Smooth muscle cell (in vitro differentiated cells): ENCODE measurements at regions not wholly inside any gene's neighbourhood (a gene's known extent, or its start where the extent isn't known, plus 50 kb on each side); places are given as distances from the start of the nearest gene placed in this dataset.

ENCODE experiments used
- DNase-seq: peaks from one replicate; lab custom pipeline; 2025; ENCODE audit not compliant: unreplicated experiment; lab: John Stamatoyannopoulos, UW
- H2AFZ ChIP-seq: fragments of 200-600 bp; sonication (generic); 2 replicates; pipeline ENCODE4 v1.6.0; 2016; ENCODE audit warnings: antibody characterized with exemption, low read depth, mild to moderate bottlenecking
- H3F3A ChIP-seq: fragments of 200-600 bp; sonication (generic); 2 replicates; pipeline ENCODE4 v1.6.0; 2017; ENCODE audit warnings: antibody characterized with exemption, low read depth
- H3K27ac ChIP-seq: fragments of 200-600 bp; sonication (generic); 2 replicates; pipeline ENCODE4 v1.5.1; 2016; ENCODE audit warnings: low read depth, mild to moderate bottlenecking
- H3K27me3 ChIP-seq: fragments of 200-600 bp; sonication (generic); 2 replicates; pipeline ENCODE4 v1.6.1; 2016; ENCODE audit warnings: low read depth, mild to moderate bottlenecking
- H3K36me3 ChIP-seq: fragments of 200-600 bp; sonication (generic); 2 replicates; pipeline ENCODE4 v1.5.1; 2016; ENCODE audit warnings: low read depth
- H3K4me1 ChIP-seq: fragments of 200-600 bp; sonication (generic); 2 replicates; pipeline ENCODE4 v1.5.1; 2016; ENCODE audit warnings: low read depth
- H3K4me2 ChIP-seq: fragments of 200-600 bp; sonication (generic); 2 replicates; pipeline ENCODE4 v1.6.0; 2016; ENCODE audit warnings: mild to moderate bottlenecking
- H3K4me3 ChIP-seq: fragments of 200-600 bp; sonication (generic); 2 replicates; pipeline ENCODE4 v1.5.1; 2016; ENCODE audit warnings: mild to moderate bottlenecking
- H3K79me2 ChIP-seq: fragments of 200-600 bp; sonication (generic); 2 replicates; pipeline ENCODE4 v1.6.0; 2016; ENCODE audit warnings: low read depth, mild to moderate bottlenecking
- H3K9ac ChIP-seq: fragments of 200-600 bp; sonication (generic); 2 replicates; pipeline ENCODE4 v1.6.0; 2016; ENCODE audit warnings: low read depth
- H3K9me3 ChIP-seq: fragments of 200-600 bp; sonication (generic); replicated peaks from 2 replicates; pipeline ENCODE4 v1.5.1; 2016; ENCODE audit warnings: low read depth
- H4K20me1 ChIP-seq: fragments of 200-600 bp; sonication (generic); 2 replicates; pipeline ENCODE4 v1.6.0; 2016; ENCODE audit warnings: low read depth
- WGBS: methylation state at CpG from one replicate; pipeline ENCODE4 v1.1.7; 2016; ENCODE audit warnings: low lambda C conversion rate; 5-methylcytosine and 5-hydroxymethylcytosine counted together
- TF ChIP-seq, protein P1 (sequence below): fragments of 200-600 bp; sonication (generic); IDR thresholded peaks from 2 replicates; pipeline ENCODE4 v1.5.1; 2017; ENCODE audit warnings: borderline replicate concordance, mild to moderate bottlenecking, antibody characterized with exemption; ENCODE audit not compliant: insufficient read depth, poor library complexity, severe bottlenecking

DNA sequence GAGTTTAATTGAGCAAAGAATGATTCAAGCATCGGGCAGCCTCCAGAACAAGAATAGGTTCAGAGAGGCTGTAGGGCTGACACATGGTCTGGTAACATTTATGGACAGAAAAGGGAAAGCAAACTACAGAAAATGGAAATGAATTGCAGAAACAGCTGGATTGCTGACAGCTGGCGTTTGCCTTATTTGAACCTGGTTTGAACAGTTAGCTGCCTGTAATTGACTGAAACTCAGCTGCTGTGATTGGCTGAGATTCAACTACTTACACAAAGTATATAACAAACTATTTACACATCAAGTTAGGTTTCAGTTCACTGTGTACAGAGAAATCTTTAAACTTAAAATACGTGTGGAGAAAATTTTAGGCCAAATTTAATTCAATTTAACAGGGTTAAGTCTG lies 441.7 kb downstream of the PRELID2 start:
- Histone ChIP-seq H3K4me2 (no peak overlapping the region), H3K9me3 (no peaks in the 10 kb centered on the region), H3K9ac (no peak overlapping the region), H3K36me3 (no peaks in the 10 kb centered on the region), H3K27ac (no peak overlapping the region), H3F3A (no peaks in the 10 kb centered on the region), H3K27me3 (no peaks in the 10 kb centered on the region), H3K4me3 (no peak overlapping the region), H4K20me1 (no peaks in the 10 kb centered on the region), H2AFZ (no peak overlapping the region), H3K4me1 (no peaks in the 10 kb centered on the region), H3K79me2 (no peaks in the 10 kb centered on the region)
- no peak for DNase-seq
- WGBS: 90% methylated on average over 3 of the region's 3 CpGs
- TF ChIP-seq, protein P1, sequence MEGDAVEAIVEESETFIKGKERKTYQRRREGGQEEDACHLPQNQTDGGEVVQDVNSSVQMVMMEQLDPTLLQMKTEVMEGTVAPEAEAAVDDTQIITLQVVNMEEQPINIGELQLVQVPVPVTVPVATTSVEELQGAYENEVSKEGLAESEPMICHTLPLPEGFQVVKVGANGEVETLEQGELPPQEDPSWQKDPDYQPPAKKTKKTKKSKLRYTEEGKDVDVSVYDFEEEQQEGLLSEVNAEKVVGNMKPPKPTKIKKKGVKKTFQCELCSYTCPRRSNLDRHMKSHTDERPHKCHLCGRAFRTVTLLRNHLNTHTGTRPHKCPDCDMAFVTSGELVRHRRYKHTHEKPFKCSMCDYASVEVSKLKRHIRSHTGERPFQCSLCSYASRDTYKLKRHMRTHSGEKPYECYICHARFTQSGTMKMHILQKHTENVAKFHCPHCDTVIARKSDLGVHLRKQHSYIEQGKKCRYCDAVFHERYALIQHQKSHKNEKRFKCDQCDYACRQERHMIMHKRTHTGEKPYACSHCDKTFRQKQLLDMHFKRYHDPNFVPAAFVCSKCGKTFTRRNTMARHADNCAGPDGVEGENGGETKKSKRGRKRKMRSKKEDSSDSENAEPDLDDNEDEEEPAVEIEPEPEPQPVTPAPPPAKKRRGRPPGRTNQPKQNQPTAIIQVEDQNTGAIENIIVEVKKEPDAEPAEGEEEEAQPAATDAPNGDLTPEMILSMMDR: no peak

DNA sequence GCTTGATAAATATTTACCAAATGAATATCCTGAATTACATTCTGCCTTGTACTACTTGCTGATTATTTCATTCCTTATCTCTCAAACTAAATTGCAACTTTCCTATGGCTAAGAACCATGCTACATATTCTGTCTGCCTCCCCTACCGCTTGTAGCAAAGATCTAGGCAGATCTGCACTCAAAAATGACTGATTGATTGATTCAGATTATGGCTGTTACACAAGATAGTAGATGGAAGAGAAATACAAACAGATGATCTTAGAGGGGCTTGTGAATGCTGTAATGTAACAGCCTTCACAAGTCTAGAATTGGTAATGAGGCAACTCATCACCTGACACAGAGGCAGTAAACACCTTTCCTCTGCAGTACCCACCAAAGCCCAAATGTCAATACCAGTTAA lies 446.1 kb downstream of the PRELID2 start:
- no peaks in the 10 kb centered on the region for H3K4me1 ChIP-seq
- WGBS: 45% methylated on average over 1 of the region's 1 CpG
- TF ChIP-seq, protein P1: no peak

DNA sequence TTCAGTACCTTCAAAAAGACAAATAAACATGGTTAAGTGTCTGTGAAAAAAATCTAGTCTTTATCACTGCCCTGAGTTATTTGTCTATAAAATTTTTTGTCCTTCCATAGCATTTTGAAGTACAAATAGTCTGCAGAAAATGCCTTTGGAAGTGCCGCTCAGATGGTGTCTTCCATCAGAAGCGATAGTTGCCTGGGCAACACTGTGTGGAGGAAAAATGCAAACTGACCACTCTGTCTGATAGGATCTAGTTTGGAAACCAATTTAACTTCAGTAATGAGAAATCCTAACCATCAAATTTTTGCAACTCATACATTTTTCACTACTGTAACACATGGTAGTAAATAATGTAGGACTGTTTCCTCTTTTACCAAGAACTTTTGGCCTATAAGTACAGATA lies 449.9 kb downstream of the PRELID2 start:
- TF ChIP-seq, protein P1: no peak
- H3K9ac ChIP-seq: no peak overlapping the region
- no peaks in the 10 kb centered on the region for H3K27me3 ChIP-seq
- 97% methylated on average over 2 of the region's 2 CpGs for WGBS
- no peak overlapping the region for H3K4me3 ChIP-seq
- DNase-seq: no peak
- H3K9me3 ChIP-seq: no peaks in the 10 kb centered on the region
- no peaks in the 10 kb centered on the region for H3K4me1 ChIP-seq
- H3K27ac ChIP-seq: no peak overlapping the region
- no peak overlapping the region for H3K4me2 ChIP-seq
- H3K36me3 ChIP-seq: no peaks in the 10 kb centered on the region
- H4K20me1 ChIP-seq: no peaks in the 10 kb centered on the region
- H3K79me2 ChIP-seq: no peaks in the 10 kb centered on the region
- no peak overlapping the region for H2AFZ ChIP-seq
- no peaks in the 10 kb centered on the region for H3F3A ChIP-seq

More for the DNA sequence above, 446.1 kb downstream of the PRELID2 start:
- Histone ChIP-seq H3F3A (no peaks in the 10 kb centered on the region), H3K4me3 (no peak overlapping the region), H4K20me1 (no peaks in the 10 kb centered on the region), H3K36me3 (no peaks in the 10 kb centered on the region), H3K9ac (no peak overlapping the region), H2AFZ (no peak overlapping the region), H3K9me3 (no peaks in the 10 kb centered on the region), H3K4me2 (no peak overlapping the region), H3K27ac (no peak overlapping the region), H3K27me3 (no peaks in the 10 kb centered on the region), H3K79me2 (no peaks in the 10 kb centered on the region)
- DNase-seq: no peak

DNA sequence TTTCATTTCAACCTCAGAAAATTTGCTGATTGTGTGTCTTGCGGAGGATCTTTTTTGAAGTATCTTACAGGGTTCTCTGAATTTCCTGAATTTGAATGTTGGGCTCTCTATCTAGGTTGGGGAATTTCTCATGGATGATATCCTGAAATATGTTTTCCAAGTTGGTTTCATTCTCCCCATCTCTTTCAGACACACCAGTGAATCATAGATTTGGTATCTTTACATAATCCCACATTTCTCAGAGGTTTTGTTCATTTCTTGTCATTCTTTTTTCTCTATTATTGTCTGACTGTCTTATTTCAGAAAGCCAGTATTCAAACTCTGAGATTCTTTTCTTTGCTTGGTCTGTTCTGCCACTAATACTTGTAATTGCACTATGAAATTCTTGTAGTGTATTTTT lies 456.9 kb downstream of the PRELID2 start:
- 50% methylated on average over 1 of the region's 1 CpG for WGBS
- Histone ChIP-seq H3F3A (no peaks in the 10 kb centered on the region), H3K4me2 (no peak overlapping the region), H3K4me3 (no peak overlapping the region), H3K9ac (no peak overlapping the region), H3K79me2 (no peaks in the 10 kb centered on the region), H4K20me1 (no peaks in the 10 kb centered on the region), H2AFZ (no peak overlapping the region), H3K27ac (no peak overlapping the region), H3K36me3 (no peaks in the 10 kb centered on the region), H3K27me3 (no peaks in the 10 kb centered on the region), H3K4me1 (no peaks in the 10 kb centered on the region), H3K9me3 (no peaks in the 10 kb centered on the region)
- no peak for DNase-seq
- TF ChIP-seq, protein P1: no peak
